ENCODE measurements at regions not wholly inside any gene's neighbourhood (a gene's known extent, or its start where the extent isn't known, plus 50 kb on each side); places are given as distances from the start of the nearest gene placed in this dataset.

DNA sequence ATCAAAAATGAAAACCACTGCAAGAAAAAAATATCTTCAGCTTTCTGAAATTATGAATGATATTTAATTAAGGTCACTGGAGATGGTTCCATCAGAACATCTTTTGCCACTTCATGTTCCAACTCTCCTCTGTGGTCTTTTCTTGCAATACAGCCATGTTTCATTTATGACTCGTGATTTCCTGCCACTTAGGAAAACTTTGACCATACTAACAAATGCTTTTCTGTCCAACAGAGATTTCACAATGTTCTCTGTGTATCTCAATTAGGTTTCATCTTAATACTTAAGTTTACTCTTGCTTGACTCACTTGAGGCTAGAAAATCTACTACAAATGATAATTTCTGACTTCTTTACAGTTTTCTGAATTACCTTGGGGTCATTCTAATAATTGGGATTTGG lies 330.9 kb downstream of the CXXC4 start:
- ATAC-seq (no peak), DNase-seq (no peak)
- Histone ChIP-seq H3K4me3 (no peak overlapping the region), H3K36me3 (no peaks in the 10 kb centered on the region), H3K9me3 (no peaks in the 10 kb centered on the region), H3K4me1 (no peaks in the 10 kb centered on the region), H3K27ac (no peak overlapping the region), H3K27me3 (no peaks in the 10 kb centered on the region)
- WGBS, 4 donors = 46 to 59% (median 50%) methylated on average over 1 of the region's 1 CpG
- no peak for TF ChIP-seq POLR2A (IDR thresholded peaks at IDR 0.05)
- TF ChIP-seq, protein P1, sequence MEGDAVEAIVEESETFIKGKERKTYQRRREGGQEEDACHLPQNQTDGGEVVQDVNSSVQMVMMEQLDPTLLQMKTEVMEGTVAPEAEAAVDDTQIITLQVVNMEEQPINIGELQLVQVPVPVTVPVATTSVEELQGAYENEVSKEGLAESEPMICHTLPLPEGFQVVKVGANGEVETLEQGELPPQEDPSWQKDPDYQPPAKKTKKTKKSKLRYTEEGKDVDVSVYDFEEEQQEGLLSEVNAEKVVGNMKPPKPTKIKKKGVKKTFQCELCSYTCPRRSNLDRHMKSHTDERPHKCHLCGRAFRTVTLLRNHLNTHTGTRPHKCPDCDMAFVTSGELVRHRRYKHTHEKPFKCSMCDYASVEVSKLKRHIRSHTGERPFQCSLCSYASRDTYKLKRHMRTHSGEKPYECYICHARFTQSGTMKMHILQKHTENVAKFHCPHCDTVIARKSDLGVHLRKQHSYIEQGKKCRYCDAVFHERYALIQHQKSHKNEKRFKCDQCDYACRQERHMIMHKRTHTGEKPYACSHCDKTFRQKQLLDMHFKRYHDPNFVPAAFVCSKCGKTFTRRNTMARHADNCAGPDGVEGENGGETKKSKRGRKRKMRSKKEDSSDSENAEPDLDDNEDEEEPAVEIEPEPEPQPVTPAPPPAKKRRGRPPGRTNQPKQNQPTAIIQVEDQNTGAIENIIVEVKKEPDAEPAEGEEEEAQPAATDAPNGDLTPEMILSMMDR (IDR thresholded peaks at IDR 0.05) = no peak
- intact Hi-C loops (cut with DNase I) = no loop called here

DNA sequence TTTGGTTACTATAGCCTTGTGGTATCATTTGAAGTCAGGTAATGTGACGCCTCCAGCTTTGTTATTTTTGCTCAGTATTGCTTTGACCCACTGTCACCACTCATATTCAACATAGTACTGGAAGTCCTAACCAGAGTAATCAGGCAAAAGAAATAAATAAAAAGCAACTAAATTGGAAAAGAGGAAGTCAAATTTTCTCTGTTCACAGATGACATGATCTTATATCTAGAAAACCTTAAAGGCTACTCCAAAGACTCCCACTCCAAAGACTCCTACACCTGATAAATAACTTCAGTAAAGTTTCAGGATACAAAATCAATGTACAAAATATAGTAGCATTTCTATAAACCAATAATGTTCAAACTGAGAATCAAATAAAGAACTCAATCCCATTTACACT lies 348.6 kb downstream of the CXXC4 start:
- Histone ChIP-seq H3K9me3 (no peaks in the 10 kb centered on the region), H3K4me1 (no peaks in the 10 kb centered on the region), H3K4me3 (no peak overlapping the region), H3K36me3 (no peaks in the 10 kb centered on the region), H3K27ac (no peak overlapping the region), H3K27me3 (no peaks in the 10 kb centered on the region)
- 79 to 91% (median 87%) methylated on average over 1 of the region's 1 CpG for WGBS, 4 donors
- intact Hi-C loops (cut with DNase I) = no loop called here
- DNase-seq = no peak
- ATAC-seq = no peak
- TF ChIP-seq, protein P1 (IDR thresholded peaks at IDR 0.05) = no peak
- TF ChIP-seq POLR2A (IDR thresholded peaks at IDR 0.05) = no peak

DNA sequence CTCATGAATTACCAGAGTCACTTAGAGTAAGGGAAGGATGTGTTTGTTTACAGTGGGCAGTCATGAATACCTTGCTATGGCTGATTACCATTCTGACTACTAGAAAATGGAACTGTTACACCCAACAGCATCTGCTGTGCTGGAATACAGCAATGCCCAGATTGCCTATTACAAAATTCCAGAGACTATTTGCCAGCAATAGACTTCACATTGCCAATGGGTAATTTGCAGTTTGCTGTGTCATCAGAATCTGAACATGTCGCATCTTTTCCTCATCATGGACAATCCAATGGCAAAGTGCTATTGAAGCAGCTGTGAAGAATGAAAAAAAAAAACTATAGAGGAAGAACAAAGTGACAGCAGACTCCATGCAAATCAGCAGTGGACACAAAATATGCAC lies 356.6 kb downstream of the CXXC4 start:
- TF ChIP-seq, protein P1 (IDR thresholded peaks at IDR 0.05) = no peak
- intact Hi-C loops (cut with DNase I) = no loop called here
- H3K27me3 ChIP-seq = no peaks in the 10 kb centered on the region
- H3K36me3 ChIP-seq = no peaks in the 10 kb centered on the region
- WGBS, 4 donors = 78 to 99% (median 95%) methylated on average over 1 of the region's 1 CpG
- no peak overlapping the region for H3K4me3 ChIP-seq
- no peaks in the 10 kb centered on the region for H3K4me1 ChIP-seq
- ATAC-seq (no peak), DNase-seq (no peak)
- no peak overlapping the region for H3K27ac ChIP-seq
- H3K9me3 ChIP-seq = peaks cover 0 to 10% (median 0%) of the 10 kb centered on the region in 12 donors

DNA sequence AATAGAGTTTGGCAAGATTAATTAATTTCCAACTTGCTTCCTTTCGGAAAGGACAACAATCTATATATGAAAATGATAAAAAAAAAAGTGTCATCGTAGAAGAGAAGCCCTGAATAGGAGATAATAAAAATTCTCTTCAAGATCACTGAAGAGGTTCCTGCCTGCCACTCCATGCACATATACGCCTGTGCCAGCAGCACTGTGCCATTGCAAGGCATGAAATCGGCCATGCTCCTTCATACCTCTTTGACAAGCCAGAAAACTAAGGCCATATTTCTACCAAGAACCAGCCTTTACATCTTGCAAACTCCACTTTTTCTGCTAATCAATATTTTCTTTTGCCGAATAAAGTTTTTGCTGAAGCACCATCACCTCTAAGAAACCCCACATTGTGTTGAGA lies 365.5 kb downstream of the CXXC4 start:
- Histone ChIP-seq H3K4me3 (no peak overlapping the region), H3K36me3 (no peaks in the 10 kb centered on the region), H3K4me1 (no peaks in the 10 kb centered on the region), H3K9me3 (peaks cover 0 to 1% (median 0%) of the 10 kb centered on the region in 12 donors), H3K27ac (no peak overlapping the region), H3K27me3 (no peaks in the 10 kb centered on the region)
- 66 to 80% (median 72%) methylated on average over 5 of the region's 5 CpGs for WGBS, 4 donors
- intact Hi-C loops (cut with DNase I) = no loop called here
- no peak for DNase-seq
- no peak for ATAC-seq
- TF ChIP-seq, protein P1 (IDR thresholded peaks at IDR 0.05) = no peak
- TF ChIP-seq POLR2A (IDR thresholded peaks at IDR 0.05) = no peak
